Activated naive CD4-positive, alpha-beta T cell treated with Interleukin-2 at 50 U/mL for 16 hours (primary cell): ENCODE measurements at regions not wholly inside any gene's neighbourhood (a gene's known extent, or its start where the extent isn't known, plus 50 kb on each side); places are given as distances from the start of the nearest gene placed in this dataset.
"Not testable (repeated sequence)": the region's sequence is repeated elsewhere in the genome, so short reads cannot be mapped to it uniquely, and the experiment has no call there.

ENCODE experiments used
- DNase-seq: peaks from one replicate; pipeline ENCODE4 v3.0.0-alpha.2; 2020

DNA sequence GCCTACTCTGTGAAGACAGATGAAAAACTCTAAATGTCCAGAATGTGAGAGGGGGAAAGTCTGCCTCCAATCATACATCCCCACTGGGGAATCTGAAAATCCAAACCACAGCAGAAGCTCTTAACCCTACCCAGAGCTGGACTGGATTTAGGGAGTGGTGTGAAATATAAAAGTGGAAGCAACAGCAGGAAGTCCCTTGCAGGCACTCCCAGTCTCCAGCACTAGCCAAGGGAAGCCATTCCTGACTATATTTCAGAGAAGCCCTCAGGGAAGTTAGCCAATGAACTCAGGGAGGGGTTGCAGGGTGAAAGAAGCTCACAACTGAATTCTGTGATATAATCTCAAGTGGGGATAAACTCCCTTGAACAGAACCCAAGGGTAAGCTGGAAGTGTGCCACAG, 51.5 kb downstream of the CRPPA start:
- no peak for DNase-seq

DNA sequence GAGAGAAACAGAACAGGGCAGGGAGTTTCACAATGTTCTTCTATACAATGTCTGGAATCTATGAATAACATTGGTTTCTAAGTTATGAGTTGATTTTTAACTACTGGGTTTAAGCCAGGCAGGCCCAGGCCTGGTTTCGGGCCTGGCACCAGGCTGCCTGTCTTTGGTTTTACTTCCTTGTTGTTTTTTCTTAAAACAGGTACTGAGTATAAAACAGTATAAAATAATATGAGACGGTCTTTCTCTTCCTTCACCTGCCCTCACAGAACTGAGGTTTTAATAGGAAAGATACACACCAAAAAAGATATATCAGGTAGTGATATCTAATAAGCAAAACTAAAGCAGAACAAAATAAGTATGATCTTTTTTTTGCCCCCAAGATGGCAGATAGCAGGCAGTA, 52.0 kb downstream of the CRPPA start:
- DNase-seq: not testable (repeated sequence)

GRCh38 chr7:16368885-16369284, 52.5 kb downstream of the CRPPA start:
- DNase-seq: no peak

DNA sequence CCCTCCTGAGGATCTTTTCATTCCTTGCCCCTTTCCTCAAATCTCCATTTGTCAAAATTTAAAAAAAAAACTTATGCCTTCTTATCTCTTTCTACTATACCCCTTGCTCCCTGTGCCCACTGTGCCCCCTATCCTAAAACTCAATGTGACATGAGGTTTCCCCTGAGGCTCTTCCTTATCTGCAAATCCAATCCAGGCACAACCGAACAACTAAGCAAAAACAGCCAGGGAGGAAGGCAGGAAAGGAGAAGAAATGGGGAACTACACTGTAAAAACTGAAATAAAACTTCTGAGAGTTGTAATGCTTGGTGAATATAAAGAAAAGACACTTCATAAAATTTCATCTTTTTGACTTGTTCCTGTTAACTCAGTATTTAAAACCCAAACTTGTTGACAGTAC, 54.2 kb downstream of the CRPPA start:
- no peak for DNase-seq

DNA sequence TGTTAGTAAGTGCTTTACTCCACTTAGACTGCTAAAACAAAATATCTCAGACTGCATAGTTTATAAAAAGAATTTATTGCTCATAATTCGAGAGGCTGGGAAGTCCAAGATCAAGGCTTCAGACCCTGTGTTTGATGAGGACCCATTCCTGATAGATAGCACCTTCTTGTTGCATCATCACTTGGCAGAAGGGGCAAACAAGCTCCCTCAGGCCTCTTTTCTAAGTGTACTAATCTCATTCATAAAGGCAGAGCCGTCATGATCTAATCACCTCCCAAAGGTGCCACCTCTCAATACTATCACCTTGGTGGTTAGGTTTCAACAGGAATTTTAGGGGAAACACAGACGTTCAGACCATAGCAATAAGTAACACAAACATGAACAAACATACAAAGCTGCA, 55.4 kb downstream of the CRPPA start:
- no peak for DNase-seq

- DNase-seq: no peak
Observed at GRCh38 chr7:16365177-16365576, 56.2 kb downstream of the CRPPA start.

DNA sequence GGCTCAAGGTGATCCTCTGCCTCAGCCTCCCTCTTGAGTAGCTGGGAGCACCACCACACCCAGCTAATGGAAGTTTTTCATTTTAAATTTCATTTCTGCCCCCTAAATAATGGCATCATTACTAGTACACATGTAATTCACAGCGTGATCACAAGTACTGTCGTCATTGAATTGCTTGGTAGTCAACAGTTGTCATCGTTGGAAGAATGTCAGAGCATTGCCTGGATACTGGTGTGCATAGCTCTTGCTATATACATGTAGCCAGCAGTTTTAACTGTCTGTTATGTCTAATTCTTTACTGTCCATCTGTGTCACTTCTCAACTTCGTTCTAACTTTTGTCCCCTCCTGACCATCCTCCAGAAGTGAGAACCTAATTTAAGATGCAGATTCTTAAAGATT, 62.1 kb downstream of the CRPPA start:
- no peak for DNase-seq

DNA sequence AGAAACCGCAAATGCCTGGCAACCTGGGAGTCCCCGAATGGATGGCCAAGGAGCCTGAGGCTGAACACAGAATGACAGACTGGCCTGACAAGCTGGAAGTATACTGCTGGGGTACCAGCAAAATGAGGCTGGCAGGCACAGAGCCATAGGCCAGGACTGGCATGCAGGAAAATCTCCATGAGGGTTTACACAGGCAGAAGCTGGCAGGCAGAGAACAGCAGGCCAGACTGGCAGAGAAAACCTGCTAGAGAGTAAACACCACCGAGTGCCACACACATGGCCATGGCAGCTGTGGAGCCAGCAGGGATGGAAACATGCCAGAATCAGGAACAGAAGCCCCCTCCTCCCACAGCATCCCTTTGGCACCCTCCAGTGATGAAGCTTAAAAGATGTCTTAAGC, 63.4 kb downstream of the CRPPA start:
- no peak for DNase-seq

GRCh38 chr7:16357474-16357873, 63.9 kb downstream of the CRPPA start:
- no peak for DNase-seq

DNA sequence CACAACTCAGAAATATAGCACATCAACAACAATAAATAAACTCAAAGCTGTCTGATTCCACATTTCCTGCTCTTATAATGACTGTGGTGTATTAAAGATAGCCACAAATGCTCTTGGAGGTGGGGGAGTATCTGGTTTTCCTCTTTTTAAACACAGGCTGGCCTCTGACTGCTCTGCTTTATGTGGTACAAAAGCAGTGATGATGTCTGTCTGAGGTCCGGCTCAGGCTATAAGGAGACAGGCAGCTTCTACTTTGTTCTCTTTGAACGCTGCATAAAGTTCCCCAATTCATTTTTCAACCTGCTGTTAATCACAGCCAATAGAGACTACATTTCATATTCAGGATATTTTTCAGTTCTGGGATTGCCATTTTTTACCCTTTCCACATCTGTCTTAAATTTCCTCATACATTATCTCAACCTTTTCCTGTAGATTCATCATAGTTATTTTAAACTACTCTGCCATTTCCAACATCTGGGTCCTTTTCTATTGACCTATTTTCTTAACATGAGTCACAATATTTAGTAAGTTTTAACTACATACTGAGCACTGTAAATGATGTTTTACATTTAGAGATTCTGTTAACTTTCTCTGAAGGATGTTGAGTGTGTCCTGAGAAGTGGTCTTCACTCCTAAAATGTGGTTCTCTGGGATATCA, 64.9 kb downstream of the CRPPA start:
- no peak for DNase-seq

- DNase-seq: no peak
Observed at GRCh38 chr7:16354573-16354972, 66.8 kb downstream of the CRPPA start.

GRCh38 chr7:16353226-16353625, 68.1 kb downstream of the CRPPA start:
- no peak for DNase-seq

GRCh38 chr7:16350634-16351033, 70.7 kb downstream of the CRPPA start:
- no peak for DNase-seq

GRCh38 chr7:16348251-16348650, 73.1 kb downstream of the CRPPA start:
- no peak for DNase-seq

DNA sequence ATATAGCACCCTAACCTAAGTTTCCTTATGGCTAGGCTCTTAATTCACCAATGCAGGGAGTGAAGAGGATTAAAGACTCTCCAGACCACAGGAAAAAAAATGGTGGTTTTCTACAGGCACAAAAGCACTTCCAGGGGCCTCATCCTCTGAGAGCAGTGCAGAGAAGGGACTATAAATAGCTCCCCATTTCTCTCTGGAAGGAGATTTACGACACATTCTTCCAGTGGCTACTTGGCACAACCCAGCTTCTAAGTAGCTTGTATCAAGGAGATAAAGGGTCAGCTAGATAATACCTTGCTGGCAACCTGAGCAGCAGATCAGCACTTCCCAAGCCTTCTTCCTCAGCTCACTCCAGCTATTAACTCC, 73.5 kb downstream of the CRPPA start:
- DNase-seq: no peak

- no peak for DNase-seq
Observed at GRCh38 chr7:16347066-16347826, 74.1 kb downstream of the CRPPA start.

DNA sequence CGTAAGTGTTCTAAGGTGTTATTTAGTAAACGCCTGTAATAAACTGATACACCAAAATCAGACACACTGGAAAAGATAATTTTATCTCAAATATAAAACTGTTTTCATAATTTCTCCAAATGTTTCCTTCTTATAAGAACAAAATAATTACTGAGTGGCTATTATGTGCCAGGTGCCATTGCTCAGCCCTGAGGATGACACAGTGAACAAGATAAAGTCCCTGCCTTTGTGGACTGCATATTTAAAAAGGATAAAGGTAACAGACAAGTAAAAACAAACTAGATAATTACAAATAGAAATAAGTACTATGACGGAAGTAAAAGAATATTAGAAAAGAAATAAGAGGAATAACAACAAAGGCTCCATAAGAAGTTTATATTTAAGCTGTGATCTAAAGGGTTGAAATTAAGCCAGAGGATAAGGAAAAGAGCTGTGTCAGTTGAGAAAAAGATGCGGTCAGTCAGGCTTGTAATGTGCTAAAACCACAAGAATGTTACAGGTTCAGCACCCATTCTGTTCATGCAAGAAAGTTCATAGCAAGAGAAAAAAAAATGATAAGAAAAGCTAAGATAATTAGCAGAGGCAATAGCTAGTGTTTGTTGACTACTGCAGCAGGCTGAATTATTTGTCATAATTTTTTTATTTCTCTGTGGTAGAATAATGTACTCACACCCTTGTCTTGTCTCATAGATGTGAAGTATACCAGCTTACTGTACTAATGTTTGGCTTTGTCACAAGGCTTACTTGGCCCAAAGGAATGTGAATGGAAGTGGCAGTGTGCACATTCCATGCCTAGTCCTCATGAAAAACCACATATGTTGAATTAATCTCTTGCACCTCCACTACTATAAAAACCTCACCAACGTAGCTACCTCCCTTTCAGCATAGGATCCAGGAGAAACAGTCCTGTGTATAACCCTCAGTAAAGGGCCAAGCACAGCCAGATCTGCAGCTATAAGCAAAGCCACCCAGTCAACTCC, 75.1 kb downstream of the CRPPA start:
- DNase-seq: no peak

DNA sequence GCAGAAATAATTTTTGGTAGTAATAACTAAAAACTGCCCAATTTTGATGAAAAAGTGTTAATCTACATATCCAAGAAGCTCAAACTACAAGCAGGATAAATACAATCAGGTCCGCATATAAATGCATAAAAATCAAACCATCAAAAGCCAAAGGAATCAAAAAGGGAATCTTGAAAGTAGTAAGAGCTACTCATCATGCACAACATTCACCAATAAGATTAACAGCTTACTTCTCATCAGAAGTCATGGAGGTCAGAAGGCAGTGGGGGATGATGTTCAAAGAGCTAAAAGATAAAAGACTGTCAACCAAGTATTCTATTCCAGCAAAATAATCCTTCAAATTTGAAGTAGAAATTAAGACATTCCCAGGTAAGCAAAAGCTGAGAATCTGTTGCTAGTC, 76.4 kb downstream of the CRPPA start:
- DNase-seq: no peak

DNA sequence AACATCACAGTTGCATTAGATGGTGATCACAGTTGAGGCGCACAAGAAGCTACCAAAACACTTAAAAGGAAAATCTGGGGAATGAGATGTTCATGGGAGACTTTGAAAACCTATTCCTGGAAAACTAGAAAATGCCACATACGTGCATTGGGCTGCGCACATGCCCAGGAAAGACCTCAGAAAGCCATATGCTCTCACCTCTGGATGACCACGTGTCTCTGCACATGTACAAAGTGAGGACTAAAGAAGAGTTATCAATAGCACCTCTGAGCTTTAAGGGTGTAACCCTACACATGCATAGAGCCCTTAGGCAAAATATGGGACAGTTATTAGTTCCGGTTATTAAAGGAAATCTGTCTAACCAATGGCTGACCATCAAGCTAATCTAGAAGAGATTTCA, 77.7 kb downstream of the CRPPA start:
- no peak for DNase-seq

DNA sequence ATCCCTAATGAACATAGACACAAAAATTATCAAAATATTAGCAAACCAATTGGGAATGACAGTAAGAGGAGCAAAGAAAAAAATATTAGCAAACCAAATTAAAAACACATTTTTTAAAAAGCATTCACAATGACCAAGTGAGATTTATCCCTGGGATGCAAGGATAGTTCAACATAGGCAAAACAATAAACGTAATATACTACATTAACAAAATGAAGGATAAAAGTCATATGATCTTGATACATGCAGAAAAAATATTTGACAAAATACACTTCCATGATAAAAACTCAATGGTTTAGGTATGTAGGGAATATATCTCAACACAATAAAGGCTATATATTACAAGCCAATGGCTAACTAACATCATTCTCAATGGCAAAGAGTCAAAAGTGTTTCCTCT, 83.3 kb downstream of the CRPPA start:
- DNase-seq: no peak

DNA sequence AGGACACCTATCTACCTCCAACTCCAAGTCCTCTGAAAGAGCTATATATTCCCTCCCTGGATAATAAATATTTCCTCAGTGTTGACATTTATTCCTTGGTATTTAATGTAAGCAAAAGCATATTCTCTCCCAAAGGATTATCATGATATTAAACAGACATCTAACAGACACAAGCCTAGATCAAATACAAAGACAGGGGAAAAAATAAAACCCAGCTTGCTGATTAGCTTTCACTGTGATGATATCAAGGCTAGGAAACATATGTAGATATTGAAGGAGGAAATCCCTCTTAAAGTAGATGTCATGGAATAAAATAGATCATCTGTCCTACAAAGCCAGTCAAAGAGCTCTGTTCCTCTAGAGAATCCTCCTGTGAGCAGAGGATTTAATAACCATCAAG, 95.2 kb downstream of the CRPPA start:
- no peak for DNase-seq

DNA sequence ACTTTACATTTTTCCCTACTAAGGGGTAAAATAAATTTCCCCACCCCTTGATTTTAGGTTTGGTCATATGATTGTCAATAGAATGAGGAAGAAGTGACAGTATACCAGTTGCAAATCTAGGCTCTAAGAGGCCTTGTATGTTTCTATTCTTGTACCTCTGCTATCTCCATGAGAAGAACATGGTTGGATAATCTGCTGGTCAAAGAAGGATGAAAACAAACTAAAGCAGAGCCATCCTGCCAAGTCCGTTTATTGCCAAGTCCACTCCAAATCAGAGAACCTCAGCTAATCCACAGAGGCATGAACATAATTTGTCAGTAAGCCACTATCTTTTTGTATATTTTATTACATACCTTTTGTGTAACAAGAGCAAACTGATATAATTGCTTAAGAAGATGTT, 98.0 kb downstream of the CRPPA start:
- DNase-seq: no peak

DNA sequence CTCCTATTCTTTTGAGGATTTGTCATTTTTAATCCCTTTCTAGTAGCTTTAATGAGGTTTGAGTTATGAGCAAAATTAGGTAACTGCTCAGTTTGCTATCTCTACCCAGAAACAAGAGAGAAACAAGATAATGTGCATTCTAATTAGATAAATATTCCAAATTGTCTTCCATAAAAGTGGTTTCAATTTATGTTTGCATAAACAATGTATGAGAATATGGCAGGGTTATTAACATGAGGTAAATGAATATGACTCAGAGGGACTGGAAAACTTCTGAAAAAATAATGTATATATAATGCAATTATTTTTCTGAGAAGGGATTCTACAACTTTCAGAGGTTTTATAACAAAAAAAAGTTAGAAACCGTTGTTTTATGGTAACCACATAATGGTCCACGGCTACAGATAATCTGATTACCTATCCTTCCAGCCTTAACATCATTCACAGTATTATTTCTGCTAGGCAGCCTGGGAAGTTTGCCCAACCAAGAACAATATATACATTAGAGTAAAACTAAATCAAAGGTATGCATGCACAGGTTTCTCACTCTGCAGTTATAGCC, 101.2 kb downstream of the CRPPA start:
- no peak for DNase-seq
